NT2/D1 (cell line): ENCODE measurements at regions not wholly inside any gene's neighbourhood (a gene's known extent, or its start where the extent isn't known, plus 50 kb on each side); places are given as distances from the start of the nearest gene placed in this dataset.
"Not testable (repeated sequence)": the region's sequence is repeated elsewhere in the genome, so short reads cannot be mapped to it uniquely, and the experiment has no call there.

Experiments used
- DNase-seq: peaks from one replicate; pipeline ENCODE4 v3.0.0-alpha.2; 2011; ENCODE audit warnings: low read depth, low spot score
- H3K27me3 ChIP-seq: 2 replicates; pipeline ENCODE4 v1.6.0; 2011; ENCODE audit warnings: mild to moderate bottlenecking; ENCODE audit not compliant: insufficient read length, insufficient read depth
- H3K36me3 ChIP-seq: 2 replicates; pipeline ENCODE4 v1.6.1; 2011; ENCODE audit warnings: mild to moderate bottlenecking, low read length, mixed read lengths; ENCODE audit not compliant: insufficient read depth, insufficient read length
- H3K4me1 ChIP-seq: 2 replicates; pipeline ENCODE4 v1.5.1; 2011; ENCODE audit not compliant: insufficient read depth, insufficient read length
- H3K4me3 ChIP-seq: 2 replicates; pipeline ENCODE4 v1.5.1; 2011; ENCODE audit warnings: low read depth; ENCODE audit not compliant: insufficient read length
- H3K9ac ChIP-seq: 2 replicates; pipeline ENCODE4 v1.6.0; 2011; ENCODE audit warnings: low read depth; ENCODE audit not compliant: insufficient read length
- H3K9me3 ChIP-seq: 2 replicates; pipeline ENCODE4 v1.5.1; 2011; ENCODE audit warnings: mild to moderate bottlenecking, low read length; ENCODE audit not compliant: insufficient read depth
- SUZ12 ChIP-seq: IDR thresholded peaks from 2 replicates; pipeline ENCODE4 v1.6.1; 2011; ENCODE audit not compliant: insufficient read length, insufficient read depth; ENCODE audit errors: extremely low read depth
- YY1 ChIP-seq: IDR thresholded peaks from 2 replicates; pipeline ENCODE4 v1.6.1; 2011; ENCODE audit not compliant: insufficient read length, insufficient read depth
- ZNF274 ChIP-seq: IDR thresholded peaks from 2 replicates; pipeline ENCODE4 v1.6.1; 2011; ENCODE audit warnings: mild to moderate bottlenecking, low read depth, low read length

- TF ChIP-seq YY1 (no peak), ZNF274 (no peak), SUZ12 (no peak)
- Histone ChIP-seq H3K27me3 (peaks cover 5% of the 10 kb centered on the region), H3K36me3 (no peaks in the 10 kb centered on the region), H3K9me3 (no peaks in the 10 kb centered on the region), H3K4me1 (no peaks in the 10 kb centered on the region), H3K9ac (no peak overlapping the region), H3K4me3 (no peak overlapping the region)
- no peak for DNase-seq
These were observed 233.1 kb upstream of the MSX2 start for GRCh38 chr5:174491265-174491664.

- H3K9ac ChIP-seq, result no peak overlapping the region
- H3K4me3 ChIP-seq, result no peak overlapping the region
- no peaks in the 10 kb centered on the region for H3K36me3 ChIP-seq
- no peaks in the 10 kb centered on the region for H3K4me1 ChIP-seq
- H3K27me3 ChIP-seq, result peaks cover 5% of the 10 kb centered on the region
- no peak for TF ChIP-seq SUZ12
- no peaks in the 10 kb centered on the region for H3K9me3 ChIP-seq
- no peak for DNase-seq
These were observed 232.5 kb upstream of the MSX2 start for GRCh38 chr5:174491761-174492350.

- no peak for TF ChIP-seq SUZ12
- TF ChIP-seq ZNF274, result no peak
- TF ChIP-seq YY1, result no peak
- DNase-seq, result no peak
- H3K9ac ChIP-seq, result no peak overlapping the region
- H3K9me3 ChIP-seq, result peaks cover 4% of the 10 kb centered on the region; the same call in 1 of the 2 replicates
- peaks cover 5% of the 10 kb centered on the region for H3K27me3 ChIP-seq
- H3K4me3 ChIP-seq, result no peak overlapping the region
- no peaks in the 10 kb centered on the region for H3K36me3 ChIP-seq
- H3K4me1 ChIP-seq, result no peaks in the 10 kb centered on the region
These were observed 230.9 kb upstream of the MSX2 start for GRCh38 chr5:174493530-174493929.

- H3K36me3 ChIP-seq, H3K4me3 ChIP-seq, DNase-seq, H3K9ac ChIP-seq, H3K4me1 ChIP-seq, H3K27me3 ChIP-seq: not testable (repeated sequence)
- H3K9me3 ChIP-seq, result peaks cover 25% of the 10 kb centered on the region
These were observed 226.4 kb upstream of the MSX2 start for GRCh38 chr5:174497939-174498338.

- H3K36me3 ChIP-seq, H3K27me3 ChIP-seq, H3K4me1 ChIP-seq, H3K4me3 ChIP-seq, DNase-seq, H3K9ac ChIP-seq: not testable (repeated sequence)
- H3K9me3 ChIP-seq, result peaks cover 25% of the 10 kb centered on the region
These were observed 225.8 kb upstream of the MSX2 start for GRCh38 chr5:174498575-174498974.

- Histone ChIP-seq H3K9ac (no peak overlapping the region), H3K9me3 (peaks cover 25% of the 10 kb centered on the region), H3K4me3 (no peak overlapping the region), H3K4me1 (no peaks in the 10 kb centered on the region), H3K36me3 (no peaks in the 10 kb centered on the region), H3K27me3 (no peaks in the 10 kb centered on the region)
- DNase-seq, result no peak
- no peak for TF ChIP-seq YY1
- TF ChIP-seq SUZ12, result no peak
- no peak for TF ChIP-seq ZNF274
These were observed 223.7 kb upstream of the MSX2 start for GRCh38 chr5:174500636-174501035.

GRCh38 chr5:174501461-174502069, 222.8 kb upstream of the MSX2 start:
- TF ChIP-seq ZNF274 (no peak), SUZ12 (no peak), YY1 (no peak)
- peaks cover 25% of the 10 kb centered on the region for H3K9me3 ChIP-seq
- no peaks in the 10 kb centered on the region for H3K27me3 ChIP-seq
- no peak for DNase-seq
- no peak overlapping the region for H3K9ac ChIP-seq
- H3K4me3 ChIP-seq, result no peak overlapping the region
- H3K4me1 ChIP-seq, result no peaks in the 10 kb centered on the region
- no peaks in the 10 kb centered on the region for H3K36me3 ChIP-seq

- no peak for DNase-seq
- Histone ChIP-seq H3K36me3 (no peaks in the 10 kb centered on the region), H3K4me3 (no peak overlapping the region), H3K9ac (no peak overlapping the region), H3K9me3 (peaks cover 25% of the 10 kb centered on the region), H3K27me3 (no peaks in the 10 kb centered on the region), H3K4me1 (no peaks in the 10 kb centered on the region)
- no peak for TF ChIP-seq ZNF274
- no peak for TF ChIP-seq SUZ12
These were observed 221.3 kb upstream of the MSX2 start for GRCh38 chr5:174503086-174503460.
